ENCODE measurements at regions not wholly inside any gene's neighbourhood (a gene's known extent, or its start where the extent isn't known, plus 50 kb on each side); places are given as distances from the start of the nearest gene placed in this dataset.

- DNase-seq: no peak
Observed at GRCh38 chr14:76974365-76974764, 54.1 kb downstream of the IRF2BPL start.

- no peak for DNase-seq
Observed at GRCh38 chr14:76971549-76971948, 57.0 kb downstream of the IRF2BPL start.

- DNase-seq: peak; percentile 94
Observed at GRCh38 chr14:76968621-76969063, 59.9 kb downstream of the IRF2BPL start.

GRCh38 chr14:76967788-76968187, 60.7 kb downstream of the IRF2BPL start:
- no peak for DNase-seq

- DNase-seq: no peak
Observed at GRCh38 chr14:76965232-76965631, 63.3 kb downstream of the IRF2BPL start.

- no peak for DNase-seq
Observed at GRCh38 chr14:76964695-76965094, 63.8 kb downstream of the IRF2BPL start.

GRCh38 chr14:76963372-76963771, 65.1 kb downstream of the IRF2BPL start:
- DNase-seq: no peak

GRCh38 chr14:76962303-76962660, 66.2 kb downstream of the IRF2BPL start:
- peak; percentile 45 for DNase-seq

- peak; percentile 84 for DNase-seq
Observed at GRCh38 chr14:76961631-76962302, 66.7 kb downstream of the IRF2BPL start.

- DNase-seq: peak; percentile 41
Observed at GRCh38 chr14:76958980-76959710, 69.4 kb downstream of the IRF2BPL start.

GRCh38 chr14:76958020-76958979, 70.2 kb downstream of the IRF2BPL start:
- peak; percentile 28 for DNase-seq

- DNase-seq: no peak
Observed at GRCh38 chr14:76957224-76957891, 71.2 kb downstream of the IRF2BPL start.

- peak; percentile 96 for DNase-seq
Observed at GRCh38 chr14:76956316-76957090, 72.0 kb downstream of the IRF2BPL start.

GRCh38 chr14:76955575-76956315, 72.8 kb downstream of the IRF2BPL start:
- DNase-seq: peak; percentile 68

GRCh38 chr14:76954394-76955190, 73.9 kb downstream of the IRF2BPL start:
- no peak for DNase-seq

- peak; percentile 86 for DNase-seq
Observed at GRCh38 chr14:76953311-76953945, 75.1 kb downstream of the IRF2BPL start.

- DNase-seq: no peak
Observed at GRCh38 chr14:76951166-76951565, 77.3 kb downstream of the IRF2BPL start.

GRCh38 chr14:76950055-76951020, 78.2 kb downstream of the IRF2BPL start:
- DNase-seq: no peak

- DNase-seq: no peak
Observed at GRCh38 chr14:76948976-76949375, 79.5 kb downstream of the IRF2BPL start.

Data from DMS53 (cell line).